Sigmoid colon (tissue), 6 donors: ENCODE measurements at regions not wholly inside any gene's neighbourhood (a gene's known extent, or its start where the extent isn't known, plus 50 kb on each side); places are given as distances from the start of the nearest gene placed in this dataset.

Source experiments
- DNase-seq: peaks from one replicate; pipeline ENCODE4 v3.0.0-alpha.2; 2019
- H3K27ac ChIP-seq, 4 donors: fragments of 200-600 bp; sonication (generic); one replicate each; pipeline ENCODE4 v1.5.1; 2016 to 2019; ENCODE audit warnings: mild to moderate bottlenecking in 1 of 4
- H3K27me3 ChIP-seq, 3 donors: fragments of 200-600 bp; sonication (generic); one replicate each; pipeline ENCODE4 v1.5.1; 2019; ENCODE audit warnings: mild to moderate bottlenecking in 1 of 3
- H3K36me3 ChIP-seq, 4 donors: fragments of 200-600 bp; sonication (generic); one replicate each; pipeline ENCODE4 v1.5.1; 2016 to 2019
- H3K4me1 ChIP-seq, 4 donors: fragments of 200-600 bp; sonication (generic); one replicate each; pipeline ENCODE4 v1.5.1; 2017 to 2019
- H3K4me3 ChIP-seq, 4 donors: fragments of 200-600 bp; sonication (generic); one replicate each; pipeline ENCODE4 v1.5.1; 2017 to 2019; ENCODE audit warnings: mild to moderate bottlenecking in 2 of 4, moderate library complexity in 1 of 4
- H3K9me3 ChIP-seq, 4 donors: fragments of 200-600 bp in 3 of 4; sonication (generic) in 3 of 4; one replicate each; pipeline versions ENCODE4 v1.5.1 to v1.6.1; 2013 to 2019
- CTCF ChIP-seq, 4 experiments: fragments of 450-650 bp in 3 of 4; fragments of 200-600 bp in 1 of 4; IDR thresholded peaks; one replicate each; pipeline ENCODE4 v1.5.1; 2016 to 2019; ENCODE audit warnings: antibody characterized with exemption in 4 of 4, mild to moderate bottlenecking in 3 of 4, moderate library complexity in 2 of 4
- EP300 ChIP-seq, 4 donors: sonication (generic); formaldehyde crosslinking; IDR thresholded peaks; one replicate each; pipeline ENCODE4 v1.6.1; 2017; ENCODE audit warnings: antibody characterized with exemption in 4 of 4
- POLR2A ChIP-seq, 2 donors: fragments of 450-650 bp; IDR thresholded peaks; one replicate each; pipeline ENCODE4 v1.6.1; 2016; ENCODE audit warnings: antibody characterized with exemption in 2 of 2, mild to moderate bottlenecking in 2 of 2, moderate library complexity in 2 of 2
- POLR2AphosphoS5 ChIP-seq, 4 donors: sonication (generic); formaldehyde crosslinking; IDR thresholded peaks; one replicate each; pipeline ENCODE4 v1.6.1; 2017; ENCODE audit warnings: antibody characterized with exemption in 4 of 4
- WGBS, 2 donors: extraction: QIAGEN DNeasy Blood & Tissue Kit; methylation state at CpG; one replicate each; pipeline ENCODE4 v1.1.7; 2013; 5-methylcytosine and 5-hydroxymethylcytosine counted together
- intact Hi-C: fragments of 100-400 bp; cut with DNase I; formaldehyde crosslinking; loops from one replicate; pipeline ENCODE4 v1.15.1; 2023
- donor health status: healthy with polysubstance abuse.
- donor health status: healthy.

GRCh38 chr9:95725045-95725444 is 150.4 kb upstream of the ERCC6L2 start:
- no peaks in the 10 kb centered on the region for H3K9me3 ChIP-seq
- no peak for DNase-seq
- no peak for TF ChIP-seq POLR2AphosphoS5 (IDR thresholded peaks at IDR 0.05)
- no peak for TF ChIP-seq POLR2A (IDR thresholded peaks at IDR 0.05)
- TF ChIP-seq CTCF (IDR thresholded peaks at IDR 0.05) = no peak
- no peak for TF ChIP-seq EP300 (IDR thresholded peaks at IDR 0.05)
- WGBS, 2 donors = 42 to 56% methylated on average over 4 of the region's 4 CpGs
- H3K4me1 ChIP-seq = peaks cover 0 to 6% (median 2%) of the 10 kb centered on the region in 4 donors
- intact Hi-C loops = loop anchor here (5.0 to 10.0 kb wide), 2 partner anchors 152 to 590 kb away; partner anchors contain the start of gene ERCC6L2
- no peaks in the 10 kb centered on the region for H3K27me3 ChIP-seq
- H3K4me3 ChIP-seq = no peak overlapping the region
- H3K36me3 ChIP-seq = no peaks in the 10 kb centered on the region
- H3K27ac ChIP-seq = no peak overlapping the region

GRCh38 chr9:95724253-95724991 is 151.1 kb upstream of the ERCC6L2 start:
- Histone ChIP-seq H3K36me3 (no peaks in the 10 kb centered on the region), H3K9me3 (no peaks in the 10 kb centered on the region), H3K4me1 (peaks cover 0 to 6% (median 2%) of the 10 kb centered on the region in 4 donors), H3K27ac (no peak overlapping the region), H3K4me3 (no peak overlapping the region), H3K27me3 (no peaks in the 10 kb centered on the region)
- TF ChIP-seq POLR2AphosphoS5 (IDR thresholded peaks at IDR 0.05) (no peak), EP300 (IDR thresholded peaks at IDR 0.05) (no peak), POLR2A (IDR thresholded peaks at IDR 0.05) (no peak), CTCF (IDR thresholded peaks at IDR 0.05) (no peak)
- intact Hi-C loops = loop anchor here (10.0 kb wide), 1 partner anchor 590 kb away; no protein-coding TSS in a partner anchor
- no peak for DNase-seq
- 9 to 22% methylated on average over 7 of the region's 7 CpGs for WGBS, 2 donors

- Histone ChIP-seq H3K36me3 (no peaks in the 10 kb centered on the region), H3K27me3 (no peaks in the 10 kb centered on the region), H3K4me1 (peaks cover 0 to 6% (median 2%) of the 10 kb centered on the region in 4 donors), H3K9me3 (no peaks in the 10 kb centered on the region), H3K27ac (no peak overlapping the region), H3K4me3 (no peak overlapping the region)
- no peak for DNase-seq
- intact Hi-C loops = loop anchor here (10.0 kb wide), 1 partner anchor 593 kb away; no protein-coding TSS in a partner anchor
- 21 to 67% methylated on average over 4 of the region's 4 CpGs for WGBS, 2 donors
- no peak for TF ChIP-seq POLR2A (IDR thresholded peaks at IDR 0.05)
- no peak for TF ChIP-seq CTCF (IDR thresholded peaks at IDR 0.05)
- TF ChIP-seq POLR2AphosphoS5 (IDR thresholded peaks at IDR 0.05) = no peak
- no peak for TF ChIP-seq EP300 (IDR thresholded peaks at IDR 0.05)
These were observed 153.3 kb upstream of the ERCC6L2 start for GRCh38 chr9:95722141-95722540.

GRCh38 chr9:95721061-95721531 is 154.4 kb upstream of the ERCC6L2 start:
- H3K9me3 ChIP-seq = no peaks in the 10 kb centered on the region
- H3K27ac ChIP-seq = no peak overlapping the region
- TF ChIP-seq POLR2AphosphoS5 (IDR thresholded peaks at IDR 0.05) (no peak), POLR2A (IDR thresholded peaks at IDR 0.05) (no peak), CTCF (IDR thresholded peaks at IDR 0.05) (no peak), EP300 (IDR thresholded peaks at IDR 0.05) (no peak)
- intact Hi-C loops = loop anchor here (10.0 kb wide), 1 partner anchor 594 kb away; no protein-coding TSS in a partner anchor
- H3K4me1 ChIP-seq = peaks cover 0 to 6% (median 0%) of the 10 kb centered on the region in 4 donors
- WGBS, 2 donors = 10 to 66% methylated on average over 5 of the region's 5 CpGs
- no peaks in the 10 kb centered on the region for H3K27me3 ChIP-seq
- H3K4me3 ChIP-seq = no peak overlapping the region
- no peaks in the 10 kb centered on the region for H3K36me3 ChIP-seq
- DNase-seq = no peak
